Fibroblast of lung (primary cell): ENCODE measurements at regions not wholly inside any gene's neighbourhood (a gene's known extent, or its start where the extent isn't known, plus 50 kb on each side); places are given as distances from the start of the nearest gene placed in this dataset.

Experiments used
- CTCF ChIP-seq, 2 donors: IDR thresholded peaks in 1 of 2; conservative IDR thresholded peaks in 1 of 2; 1 replicate in 1 of 2; 2 replicates in 1 of 2; pipeline ENCODE4 v1.5.1; 2011 to 2012; ENCODE audit warnings: low read length in 2 of 2, control low read depth in 1 of 2, inconsistent platforms in 1 of 2, low read depth in 1 of 2, mild to moderate bottlenecking in 1 of 2
- EZH2 ChIP-seq: IDR thresholded peaks from 2 replicates; pipeline ENCODE4 v1.5.1; 2012; ENCODE audit warnings: low read length, control low read depth, mild to moderate bottlenecking; ENCODE audit errors: missing control alignments

DNA sequence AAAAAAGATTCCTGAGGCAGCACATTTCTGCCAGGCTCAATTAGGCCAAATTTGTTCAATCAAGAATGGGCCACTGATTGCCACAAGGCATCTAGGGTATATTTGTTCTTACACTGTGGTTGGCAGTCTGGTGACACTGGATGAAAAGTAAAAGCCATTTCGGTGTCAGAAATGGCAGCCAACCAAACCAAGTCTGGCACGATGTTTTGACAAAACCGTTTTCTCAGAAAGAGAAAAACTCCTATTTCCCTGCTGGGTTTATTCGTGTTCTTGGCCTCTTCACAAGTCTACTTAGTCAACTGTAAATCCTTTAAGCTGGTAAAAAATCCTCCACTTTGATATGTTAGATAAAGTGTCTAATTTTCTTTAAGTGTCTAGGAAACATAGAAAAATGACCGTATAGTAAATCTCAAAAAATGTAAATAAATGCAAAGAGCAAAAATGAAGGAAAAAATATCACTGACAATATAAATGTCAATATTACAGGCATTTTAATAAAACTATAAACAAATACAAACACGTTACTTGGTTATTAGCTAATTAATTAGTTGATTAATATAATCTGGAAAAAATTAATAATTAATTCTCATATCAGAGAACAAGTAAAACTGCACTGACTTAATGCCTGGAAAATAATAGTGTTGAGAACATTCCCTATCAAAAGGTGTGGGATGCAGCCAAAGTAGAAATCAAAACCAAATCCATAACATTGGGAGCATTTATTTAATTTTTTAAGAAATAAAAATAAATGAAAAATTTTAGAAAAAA is 182.0 kb upstream of the ZNF804A start:
- TF ChIP-seq CTCF (conservative IDR thresholded peaks at IDR 0.05 in 1 of 2, IDR thresholded peaks at IDR 0.05 in 1 of 2; ENCODE audit: low read depth in 1 of 2, low read length in 2 of 2) (no peak), EZH2 (no peak)
